Gastrocnemius medialis (tissue), 4 donors: ENCODE measurements at regions not wholly inside any gene's neighbourhood (a gene's known extent, or its start where the extent isn't known, plus 50 kb on each side); places are given as distances from the start of the nearest gene placed in this dataset.

Experiments
- ATAC-seq, 2 donors: fragments of 150-250 bp; one replicate each; pipeline ENCODE4 v1.9.1; 2016
- DNase-seq, 2 donors: peaks; one replicate each; pipeline ENCODE4 v3.0.0-alpha.2; 2019
- H3K27ac ChIP-seq, 4 donors: fragments of 200-600 bp; sonication (generic); 1 replicate in 1 of 4; 2 replicates in 3 of 4; pipeline ENCODE4 v1.5.1; 2016 to 2018; ENCODE audit warnings: mild to moderate bottlenecking in 2 of 4, moderate library complexity in 1 of 4
- H3K27me3 ChIP-seq, 3 donors: fragments of 200-600 bp; sonication (generic) in 2 of 3; 1 replicate in 1 of 3; 2 replicates in 2 of 3; pipeline versions ENCODE4 v1.5.1 to v1.6.0; 2016 to 2019; ENCODE audit warnings: mild to moderate bottlenecking in 1 of 3, moderate library complexity in 1 of 3
- H3K36me3 ChIP-seq, 2 donors: fragments of 200-600 bp; sonication (generic) in 1 of 2; one replicate each; pipeline ENCODE4 v1.5.1; 2017 to 2018
- H3K4me1 ChIP-seq, 2 donors: fragments of 200-600 bp; sonication (generic) in 1 of 2; one replicate each; pipeline ENCODE4 v1.5.1; 2016 to 2017; ENCODE audit warnings: mild to moderate bottlenecking in 2 of 2
- H3K4me3 ChIP-seq, 4 donors: fragments of 200-600 bp; sonication (generic) in 3 of 4; 1 replicate in 1 of 4; 2 replicates in 3 of 4; pipeline ENCODE4 v1.5.1; 2016 to 2019; ENCODE audit warnings: mild to moderate bottlenecking in 2 of 4
- H3K9me3 ChIP-seq, 3 donors: fragments of 200-600 bp; sonication (generic) in 2 of 3; 1 replicate in 1 of 3; 2 replicates in 2 of 3; pipeline ENCODE4 v1.5.1; 2016 to 2019
- CTCF ChIP-seq, 5 experiments: fragments of 450-650 bp in 3 of 5; fragments of 200-600 bp in 2 of 5; sonication (generic) in 2 of 5; IDR thresholded peaks in 4 of 5; conservative IDR thresholded peaks in 1 of 5; 1 replicate in 4 of 5; 2 replicates in 1 of 5; pipeline ENCODE4 v1.5.1; 2016 to 2019; ENCODE audit warnings: antibody characterized with exemption in 5 of 5, mild to moderate bottlenecking in 3 of 5, moderate library complexity in 3 of 5
- POLR2A ChIP-seq, 2 donors: fragments of 450-650 bp; IDR thresholded peaks; one replicate each; pipeline ENCODE4 v1.6.1; 2017; ENCODE audit warnings: antibody characterized with exemption in 2 of 2, mild to moderate bottlenecking in 2 of 2, moderate library complexity in 2 of 2
- in situ Hi-C, 4 donors: fragments of 200-750 bp; cut with MboI; loops; one replicate each; pipeline versions ENCODE4 v1.15.0 to v1.8.0; 2017; ENCODE audit warnings: low sequenced_read_pairs in 4 of 4
- intact Hi-C: fragments of 100-400 bp; cut with DNase I; formaldehyde crosslinking; loops from one replicate; pipeline ENCODE4 v1.15.1; 2023; ENCODE audit warnings: low total_unique reads

GRCh38 chr5:96242571-96242970 is 190.5 kb downstream of the PCSK1 start:
- no peak overlapping the region for H3K27ac ChIP-seq
- ATAC-seq (no peak), DNase-seq (no peak)
- H3K4me3 ChIP-seq, result no peak overlapping the region
- in situ Hi-C loops, result no loop called here
- no peak for TF ChIP-seq POLR2A (IDR thresholded peaks at IDR 0.05)
- no peaks in the 10 kb centered on the region for H3K9me3 ChIP-seq
- H3K27me3 ChIP-seq, result no peaks in the 10 kb centered on the region
- no peaks in the 10 kb centered on the region for H3K36me3 ChIP-seq
- H3K4me1 ChIP-seq, result peaks cover 0 to 2% of the 10 kb centered on the region in 2 donors
- intact Hi-C loops, result loop anchor here (10.0 kb wide), 1 partner anchor 278 kb away; the partner anchor contains the start of gene ELL2

GRCh38 chr5:96236831-96237230 is 196.2 kb downstream of the PCSK1 start:
- Histone ChIP-seq H3K27ac (no peak overlapping the region), H3K4me3 (no peak overlapping the region), H3K4me1 (peaks cover 12 to 16% of the 10 kb centered on the region in 2 donors), H3K27me3 (no peaks in the 10 kb centered on the region), H3K9me3 (no peaks in the 10 kb centered on the region), H3K36me3 (no peaks in the 10 kb centered on the region)
- intact Hi-C loops (no loop called here), in situ Hi-C loops (no loop called here)
- TF ChIP-seq POLR2A (IDR thresholded peaks at IDR 0.05) (no peak), CTCF (IDR thresholded peaks at IDR 0.05 in 4 of 5, conservative IDR thresholded peaks at IDR 0.05 in 1 of 5) (no peak)
- ATAC-seq (no peak), DNase-seq (no peak)

GRCh38 chr5:96236051-96236450 is 197.0 kb downstream of the PCSK1 start:
- H3K4me1 ChIP-seq, result peaks cover 12 to 16% of the 10 kb centered on the region in 2 donors
- in situ Hi-C loops, result no loop called here
- no peak overlapping the region for H3K4me3 ChIP-seq
- H3K27ac ChIP-seq, result peak overlapping the region in 3 of 4 donors; percentile 50 to 62 (median 58)
- ATAC-seq, result no peak
- DNase-seq, result no peak
- H3K36me3 ChIP-seq, result no peaks in the 10 kb centered on the region
- TF ChIP-seq POLR2A (IDR thresholded peaks at IDR 0.05) (no peak), CTCF (IDR thresholded peaks at IDR 0.05 in 4 of 5, conservative IDR thresholded peaks at IDR 0.05 in 1 of 5) (no peak)
- intact Hi-C loops, result no loop called here
- H3K9me3 ChIP-seq, result no peaks in the 10 kb centered on the region
- no peaks in the 10 kb centered on the region for H3K27me3 ChIP-seq

DNA sequence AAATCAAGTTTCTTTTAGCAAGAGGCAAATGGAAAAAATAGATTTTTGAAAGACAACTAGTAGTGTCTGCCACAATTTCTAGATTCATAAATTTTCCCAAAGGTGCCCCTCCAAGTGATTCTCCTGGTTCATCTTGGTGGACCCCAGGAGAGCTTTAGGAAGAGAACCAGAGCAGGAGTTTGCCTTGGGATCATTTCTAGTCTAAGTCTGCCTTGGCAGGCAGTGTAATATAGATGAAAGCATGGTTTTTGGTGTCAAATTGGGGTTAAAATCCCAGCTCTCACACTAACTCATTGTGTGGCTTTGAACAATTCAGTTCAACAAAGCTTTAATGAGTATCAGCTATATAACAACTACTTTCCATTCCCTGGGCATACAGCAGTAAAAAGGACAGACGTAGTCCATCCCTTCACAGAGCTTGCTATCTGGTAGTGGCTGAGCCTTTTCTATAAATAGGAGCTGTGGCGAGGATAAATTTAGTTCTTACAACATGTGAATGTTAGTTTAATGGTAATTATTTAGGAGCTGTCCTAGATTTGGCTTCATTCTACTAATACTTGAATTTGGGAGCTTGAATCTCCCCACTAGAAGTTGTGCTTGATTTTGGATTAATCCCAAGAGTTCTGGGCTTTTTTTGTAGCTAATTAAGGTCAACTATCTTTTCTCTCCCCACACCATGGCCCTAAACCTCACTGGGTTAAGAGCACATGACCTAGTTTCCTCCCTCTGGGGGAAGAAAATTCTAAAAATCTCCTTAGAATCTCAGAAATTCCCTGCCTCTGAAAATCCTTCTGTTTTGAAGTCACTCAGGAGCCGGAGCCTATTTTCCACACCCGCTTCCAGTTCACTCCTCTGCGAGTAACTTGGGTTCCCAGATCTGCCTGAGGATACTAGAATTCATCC is 197.8 kb downstream of the PCSK1 start:
- Histone ChIP-seq H3K4me3 (no peak overlapping the region), H3K4me1 (peaks cover 12 to 16% of the 10 kb centered on the region in 2 donors), H3K36me3 (no peaks in the 10 kb centered on the region), H3K27me3 (no peaks in the 10 kb centered on the region), H3K27ac (peak overlapping the region; percentile 50 to 67 (median 60)), H3K9me3 (no peaks in the 10 kb centered on the region)
- intact Hi-C loops (no loop called here), in situ Hi-C loops (no loop called here)
- ATAC-seq, result peak; percentile 78 to 80
- DNase-seq, result no peak
- TF ChIP-seq CTCF (IDR thresholded peaks at IDR 0.05 in 4 of 5, conservative IDR thresholded peaks at IDR 0.05 in 1 of 5), result no peak
- no peak for TF ChIP-seq POLR2A (IDR thresholded peaks at IDR 0.05)

DNA sequence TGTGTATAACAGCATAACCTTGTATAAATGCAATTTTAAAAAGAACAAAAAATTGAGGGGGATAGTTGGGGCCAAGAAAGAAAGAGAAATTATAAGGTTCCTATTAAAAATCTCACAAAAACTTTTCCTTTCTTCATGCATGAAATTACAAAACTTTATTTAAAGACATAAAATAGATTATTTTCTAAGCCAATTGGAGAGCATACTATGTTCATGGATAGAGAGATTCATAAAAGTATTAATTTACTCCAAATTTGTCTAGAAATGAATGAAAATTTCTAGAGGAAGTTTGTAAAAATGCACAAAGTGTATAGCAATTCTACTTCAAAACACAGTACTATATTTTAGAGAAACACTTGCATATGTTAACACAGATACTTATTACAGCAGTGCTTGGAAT is 200.4 kb downstream of the PCSK1 start:
- intact Hi-C loops (no loop called here), in situ Hi-C loops (no loop called here)
- TF ChIP-seq POLR2A (IDR thresholded peaks at IDR 0.05) (no peak), CTCF (IDR thresholded peaks at IDR 0.05 in 4 of 5, conservative IDR thresholded peaks at IDR 0.05 in 1 of 5) (no peak)
- Histone ChIP-seq H3K9me3 (no peaks in the 10 kb centered on the region), H3K27ac (no peak overlapping the region), H3K4me1 (peaks cover 14 to 16% of the 10 kb centered on the region in 2 donors), H3K36me3 (no peaks in the 10 kb centered on the region), H3K27me3 (no peaks in the 10 kb centered on the region), H3K4me3 (peak overlapping the region in 1 of 4 donors; percentile 5)
- ATAC-seq (no peak), DNase-seq (no peak)
